Vagina (tissue), 2 donors: ENCODE measurements at regions not wholly inside any gene's neighbourhood (a gene's known extent, or its start where the extent isn't known, plus 50 kb on each side); places are given as distances from the start of the nearest gene placed in this dataset.

Experiments used
- DNase-seq, 2 donors: peaks; one replicate each; pipeline ENCODE4 v3.0.0-alpha.2; 2017; ENCODE audit errors: extremely low spot score in 2 of 2
- H3K27ac ChIP-seq: fragments of 200-600 bp; sonication (generic); one replicate; pipeline ENCODE4 v1.5.1; 2019
- H3K27me3 ChIP-seq: fragments of 200-600 bp; sonication (generic); one replicate; pipeline ENCODE4 v1.5.1; 2019
- H3K36me3 ChIP-seq, 2 donors: fragments of 200-600 bp; sonication (generic); one replicate each; pipeline ENCODE4 v1.5.1; 2017 to 2019
- H3K4me1 ChIP-seq: fragments of 200-600 bp; sonication (generic); one replicate; pipeline ENCODE4 v1.5.1; 2019
- H3K4me3 ChIP-seq, 2 donors: fragments of 200-600 bp; sonication (generic); 1 replicate in 1 of 2; 2 replicates in 1 of 2; pipeline ENCODE4 v1.5.1; 2016 to 2019
- H3K9me3 ChIP-seq: fragments of 200-600 bp; sonication (generic); one replicate; pipeline ENCODE4 v1.5.1; 2019
- POLR2A ChIP-seq, 2 donors: fragments of 450-650 bp; IDR thresholded peaks; one replicate each; pipeline ENCODE4 v1.6.1; 2017; ENCODE audit warnings: antibody characterized with exemption in 2 of 2, mild to moderate bottlenecking in 2 of 2, moderate library complexity in 2 of 2
- POLR2AphosphoS5 ChIP-seq, 2 donors: sonication (generic); formaldehyde crosslinking; IDR thresholded peaks; one replicate each; pipeline ENCODE4 v1.9.0; 2017; ENCODE audit warnings: antibody characterized with exemption in 2 of 2, mild to moderate bottlenecking in 2 of 2, low read depth in 1 of 2; ENCODE audit not compliant: insufficient read depth in 1 of 2
- intact Hi-C: fragments of 100-400 bp; cut with DNase I; formaldehyde crosslinking; loops from one replicate; pipeline ENCODE4 v1.15.1; 2023
- TF ChIP-seq, protein P1 (sequence below), 3 experiments: fragments of 450-650 bp in 2 of 3; fragments of 200-600 bp in 1 of 3; sonication (generic) in 1 of 3; IDR thresholded peaks; one replicate each; pipeline ENCODE4 v1.5.1; 2017 to 2019; ENCODE audit warnings: antibody characterized with exemption in 3 of 3, mild to moderate bottlenecking in 2 of 3, moderate library complexity in 2 of 3

DNA sequence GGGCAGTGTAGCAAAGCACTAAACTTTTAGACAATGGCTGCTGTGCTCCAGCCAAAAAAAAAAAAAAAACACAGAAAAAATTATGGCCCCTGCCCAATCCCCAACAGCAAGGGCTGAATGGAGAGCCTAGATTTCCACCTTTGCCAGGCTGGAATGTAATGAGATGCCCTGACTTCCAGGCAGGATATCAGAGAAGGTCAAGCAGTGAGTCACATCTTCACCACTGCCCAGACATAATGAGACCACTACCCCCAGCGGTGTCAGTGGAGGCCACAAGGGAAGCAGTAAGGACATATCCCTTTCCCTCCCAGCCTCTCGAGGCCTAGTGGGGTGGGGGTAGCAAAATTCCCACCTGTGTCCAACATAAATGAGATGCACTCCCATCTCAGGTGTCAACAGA, 216.3 kb upstream of the LEF1 start:
- no peak overlapping the region for H3K4me3 ChIP-seq
- TF ChIP-seq, protein P1, sequence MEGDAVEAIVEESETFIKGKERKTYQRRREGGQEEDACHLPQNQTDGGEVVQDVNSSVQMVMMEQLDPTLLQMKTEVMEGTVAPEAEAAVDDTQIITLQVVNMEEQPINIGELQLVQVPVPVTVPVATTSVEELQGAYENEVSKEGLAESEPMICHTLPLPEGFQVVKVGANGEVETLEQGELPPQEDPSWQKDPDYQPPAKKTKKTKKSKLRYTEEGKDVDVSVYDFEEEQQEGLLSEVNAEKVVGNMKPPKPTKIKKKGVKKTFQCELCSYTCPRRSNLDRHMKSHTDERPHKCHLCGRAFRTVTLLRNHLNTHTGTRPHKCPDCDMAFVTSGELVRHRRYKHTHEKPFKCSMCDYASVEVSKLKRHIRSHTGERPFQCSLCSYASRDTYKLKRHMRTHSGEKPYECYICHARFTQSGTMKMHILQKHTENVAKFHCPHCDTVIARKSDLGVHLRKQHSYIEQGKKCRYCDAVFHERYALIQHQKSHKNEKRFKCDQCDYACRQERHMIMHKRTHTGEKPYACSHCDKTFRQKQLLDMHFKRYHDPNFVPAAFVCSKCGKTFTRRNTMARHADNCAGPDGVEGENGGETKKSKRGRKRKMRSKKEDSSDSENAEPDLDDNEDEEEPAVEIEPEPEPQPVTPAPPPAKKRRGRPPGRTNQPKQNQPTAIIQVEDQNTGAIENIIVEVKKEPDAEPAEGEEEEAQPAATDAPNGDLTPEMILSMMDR (IDR thresholded peaks at IDR 0.05) = no peak
- TF ChIP-seq POLR2AphosphoS5 (IDR thresholded peaks at IDR 0.05; ENCODE audit: insufficient read depth in 1 of 2, low read depth in 1 of 2) (no peak), POLR2A (IDR thresholded peaks at IDR 0.05) (no peak)
- no peaks in the 10 kb centered on the region for H3K4me1 ChIP-seq
- intact Hi-C loops = no loop called here
- no peaks in the 10 kb centered on the region for H3K27me3 ChIP-seq
- DNase-seq = no peak
- H3K36me3 ChIP-seq = no peaks in the 10 kb centered on the region
- H3K27ac ChIP-seq = no peak overlapping the region
- no peaks in the 10 kb centered on the region for H3K9me3 ChIP-seq

GRCh38 chr4:108384544-108384943, 215.8 kb upstream of the LEF1 start:
- H3K27me3 ChIP-seq = no peaks in the 10 kb centered on the region
- no peak for DNase-seq
- no peaks in the 10 kb centered on the region for H3K36me3 ChIP-seq
- H3K4me3 ChIP-seq = no peak overlapping the region
- TF ChIP-seq, protein P1 (IDR thresholded peaks at IDR 0.05) = no peak
- TF ChIP-seq POLR2A (IDR thresholded peaks at IDR 0.05) = no peak
- no peak for TF ChIP-seq POLR2AphosphoS5 (IDR thresholded peaks at IDR 0.05; ENCODE audit: insufficient read depth in 1 of 2, low read depth in 1 of 2)
- H3K27ac ChIP-seq = no peak overlapping the region
- H3K4me1 ChIP-seq = no peaks in the 10 kb centered on the region
- H3K9me3 ChIP-seq = no peaks in the 10 kb centered on the region
- intact Hi-C loops = no loop called here

GRCh38 chr4:108383157-108383556, 214.4 kb upstream of the LEF1 start:
- DNase-seq = no peak
- Histone ChIP-seq H3K9me3 (no peaks in the 10 kb centered on the region), H3K27me3 (no peaks in the 10 kb centered on the region), H3K27ac (no peak overlapping the region), H3K36me3 (no peaks in the 10 kb centered on the region), H3K4me3 (no peak overlapping the region), H3K4me1 (no peaks in the 10 kb centered on the region)
- intact Hi-C loops = no loop called here
- TF ChIP-seq POLR2AphosphoS5 (IDR thresholded peaks at IDR 0.05; ENCODE audit: insufficient read depth in 1 of 2, low read depth in 1 of 2) = no peak
- TF ChIP-seq, protein P1 (IDR thresholded peaks at IDR 0.05) = no peak

DNA sequence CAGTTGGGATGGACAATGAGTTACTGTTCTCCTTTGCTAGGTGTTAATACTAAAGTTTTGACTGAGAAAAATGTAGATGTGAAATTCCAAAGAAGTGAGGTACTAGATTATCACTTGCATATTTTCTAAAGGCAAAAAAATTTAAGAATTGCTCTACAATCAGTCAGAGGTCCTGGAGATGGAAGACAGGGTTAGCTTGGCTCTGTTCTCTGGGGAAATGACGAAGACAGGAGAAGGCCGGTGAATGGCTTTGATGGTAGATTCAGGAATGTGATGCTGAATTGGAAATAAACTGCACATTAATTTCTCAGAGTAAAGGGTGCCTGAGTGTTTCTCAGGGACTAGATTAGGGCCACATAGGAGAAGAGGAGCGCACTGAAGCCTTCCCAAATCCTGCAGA, 214.0 kb upstream of the LEF1 start:
- no peak overlapping the region for H3K4me3 ChIP-seq
- no peaks in the 10 kb centered on the region for H3K9me3 ChIP-seq
- intact Hi-C loops = no loop called here
- H3K36me3 ChIP-seq = no peaks in the 10 kb centered on the region
- no peak for DNase-seq
- H3K4me1 ChIP-seq = no peaks in the 10 kb centered on the region
- no peak for TF ChIP-seq POLR2AphosphoS5 (IDR thresholded peaks at IDR 0.05; ENCODE audit: insufficient read depth in 1 of 2, low read depth in 1 of 2)
- no peak for TF ChIP-seq POLR2A (IDR thresholded peaks at IDR 0.05)
- TF ChIP-seq, protein P1 (IDR thresholded peaks at IDR 0.05) = no peak
- H3K27ac ChIP-seq = no peak overlapping the region
- no peaks in the 10 kb centered on the region for H3K27me3 ChIP-seq

DNA sequence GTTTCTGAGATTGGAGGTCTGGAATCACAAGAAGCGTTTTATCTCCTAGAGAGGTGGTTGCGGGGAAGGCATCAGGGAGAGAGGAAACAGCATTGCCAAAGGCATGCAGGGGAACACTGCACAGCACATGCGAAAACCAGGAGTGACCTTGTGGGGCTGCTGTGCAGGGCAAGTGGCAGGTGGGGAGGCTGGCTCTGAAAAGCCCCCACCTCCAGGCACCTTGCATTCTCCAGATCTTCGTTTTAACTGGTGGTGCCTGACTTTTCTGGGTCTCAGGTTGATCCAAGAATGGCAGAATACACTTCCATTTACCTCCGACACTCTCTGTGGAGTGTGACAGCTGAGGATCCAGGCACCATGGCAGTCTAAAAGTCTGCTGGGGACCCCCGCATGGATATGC, 209.4 kb upstream of the LEF1 start:
- Histone ChIP-seq H3K36me3 (no peaks in the 10 kb centered on the region), H3K4me1 (no peaks in the 10 kb centered on the region), H3K9me3 (no peaks in the 10 kb centered on the region), H3K27ac (no peak overlapping the region), H3K4me3 (no peak overlapping the region), H3K27me3 (no peaks in the 10 kb centered on the region)
- DNase-seq = no peak
- TF ChIP-seq, protein P1 (IDR thresholded peaks at IDR 0.05) = no peak
- intact Hi-C loops = no loop called here
